GM23338 (cell line): ENCODE measurements at regions not wholly inside any gene's neighbourhood (a gene's known extent, or its start where the extent isn't known, plus 50 kb on each side); places are given as distances from the start of the nearest gene placed in this dataset.

Experiments used
- ATAC-seq: fragments of 200-7000 bp; cut with Tn5 transposase; 3 replicates; pipeline ENCODE4 v1.9.1; 2020
- DNase-seq: peaks from one replicate; pipeline ENCODE4 v3.0.0-alpha.2; 2015; ENCODE audit warnings: low spot score
- H2AFZ ChIP-seq: fragments of 200-600 bp; sonication (generic); 2 replicates; pipeline ENCODE4 v1.8.0; 2016; ENCODE audit warnings: antibody characterized with exemption, mild to moderate bottlenecking, moderate library complexity
- H3F3A ChIP-seq: fragments of 200-600 bp; sonication (generic); replicated peaks from 2 replicates; pipeline ENCODE4 v1.8.0; 2017; ENCODE audit warnings: antibody characterized with exemption, mixed run types, low read depth
- H3K27ac ChIP-seq: fragments of 200-600 bp; sonication (generic); 2 replicates; pipeline ENCODE4 v1.6.1; 2016; ENCODE audit warnings: low read depth
- H3K27me3 ChIP-seq: fragments of 200-600 bp; sonication (generic); 2 replicates; pipeline ENCODE4 v1.8.0; 2016; ENCODE audit warnings: mild to moderate bottlenecking, mixed run types, moderate library complexity; ENCODE audit not compliant: insufficient read depth
- H3K36me3 ChIP-seq: fragments of 200-600 bp; sonication (generic); 2 replicates; pipeline ENCODE4 v1.8.0; 2016; ENCODE audit warnings: mild to moderate bottlenecking; ENCODE audit not compliant: insufficient read depth
- H3K4me1 ChIP-seq: fragments of 200-600 bp; sonication (generic); 2 replicates; pipeline ENCODE4 v1.8.0; 2016; ENCODE audit warnings: mild to moderate bottlenecking, moderate library complexity; ENCODE audit not compliant: insufficient read depth
- H3K4me2 ChIP-seq: fragments of 200-600 bp; sonication (generic); 2 replicates; pipeline ENCODE4 v1.7.1; 2017; ENCODE audit warnings: mixed run types
- H3K4me3 ChIP-seq: fragments of 200-600 bp; sonication (generic); 2 replicates; pipeline ENCODE4 v1.6.1; 2016; ENCODE audit warnings: mixed run types
- H3K79me2 ChIP-seq: fragments of 200-600 bp; sonication (generic); replicated peaks from 2 replicates; pipeline ENCODE4 v1.8.0; 2017; ENCODE audit warnings: mild to moderate bottlenecking; ENCODE audit not compliant: insufficient read depth
- H3K9me2 ChIP-seq: fragments of 200-600 bp; sonication (generic); 2 replicates; pipeline ENCODE4 v1.8.0; 2017; ENCODE audit not compliant: insufficient read depth
- H4K20me1 ChIP-seq: fragments of 200-600 bp; sonication (generic); replicated peaks from 2 replicates; pipeline ENCODE4 v1.8.0; 2017; ENCODE audit warnings: mild to moderate bottlenecking; ENCODE audit not compliant: insufficient read depth
- H3K27ac Mint-ChIP-seq: 2 replicates; pipeline ENCODE4 v1.8.0; 2020; ENCODE audit warnings: inconsistent platforms, mild to moderate bottlenecking, moderate library complexity, mixed read lengths
- H3K27me3 Mint-ChIP-seq: 3 replicates; pipeline ENCODE4 v1.8.0; 2022; ENCODE audit warnings: low read depth, mild to moderate bottlenecking, moderate library complexity, mixed read lengths, inconsistent platforms; ENCODE audit not compliant: insufficient read depth, poor library complexity
- H3K36me3 Mint-ChIP-seq: 3 replicates; pipeline ENCODE4 v1.8.0; 2021; ENCODE audit warnings: low read depth, mild to moderate bottlenecking, inconsistent platforms, moderate library complexity, mixed read lengths
- H3K4me1 Mint-ChIP-seq: 3 replicates; pipeline ENCODE4 v1.8.0; 2020; ENCODE audit warnings: mild to moderate bottlenecking, inconsistent platforms, mixed read lengths
- H3K4me3 Mint-ChIP-seq: 3 replicates; pipeline ENCODE4 v1.8.0; 2021; ENCODE audit warnings: moderate library complexity, mild to moderate bottlenecking, inconsistent platforms, mixed read lengths
- H3K9me3 Mint-ChIP-seq: 3 replicates; pipeline ENCODE4 v1.8.0; 2020; ENCODE audit warnings: moderate library complexity, mild to moderate bottlenecking, inconsistent platforms, mixed read lengths
- EZH2 ChIP-seq: fragments of 200-600 bp; sonication (generic); IDR thresholded peaks from one replicate; pipeline ENCODE4 v1.8.0; 2017; ENCODE audit warnings: antibody characterized with exemption, mild to moderate bottlenecking, low read depth; ENCODE audit not compliant: unreplicated experiment
- JUNB ChIP-seq: IDR thresholded peaks from one replicate; pipeline ENCODE4 v1.6.1; 2016; ENCODE audit warnings: antibody characterized with exemption; ENCODE audit not compliant: unreplicated experiment
- POLR2AphosphoS5 ChIP-seq: IDR thresholded peaks from 2 replicates; pipeline ENCODE4 v1.6.1; 2016; ENCODE audit warnings: antibody characterized with exemption, low read depth
- ZNF114 ChIP-seq: fragments of 250-450 bp; sonication (Bioruptor Pico); IDR thresholded peaks from 2 replicates; pipeline ENCODE4 v1.5.0; 2020; ENCODE audit warnings: mild to moderate bottlenecking, moderate library complexity
- ZNF331 ChIP-seq: fragments of 250-450 bp; sonication (Bioruptor Pico); IDR thresholded peaks from 2 replicates; pipeline ENCODE4 v1.5.0; 2020; ENCODE audit warnings: low read depth, mild to moderate bottlenecking, moderate library complexity
- TF ChIP-seq, protein P1 (sequence below), 2 experiments: fragments of 200-600 bp in 1 of 2; sonication (generic) in 1 of 2; conservative IDR thresholded peaks; 2 replicates each; pipeline versions ENCODE4 v1.5.1 to v1.6.1; 2016 to 2017; ENCODE audit warnings: antibody characterized with exemption in 2 of 2, low read depth in 2 of 2, mild to moderate bottlenecking in 2 of 2, moderate library complexity in 1 of 2
- TF ChIP-seq, protein P2 (sequence below): IDR thresholded peaks from one replicate; pipeline ENCODE4 v1.6.1; 2018; ENCODE audit warnings: antibody characterized with exemption; ENCODE audit not compliant: unreplicated experiment
- TF ChIP-seq, protein P3 (sequence below): fragments of 250-450 bp; sonication (Bioruptor Pico); IDR thresholded peaks from 2 replicates; pipeline ENCODE4 v1.5.0; 2020; ENCODE audit warnings: mild to moderate bottlenecking, moderate library complexity

DNA sequence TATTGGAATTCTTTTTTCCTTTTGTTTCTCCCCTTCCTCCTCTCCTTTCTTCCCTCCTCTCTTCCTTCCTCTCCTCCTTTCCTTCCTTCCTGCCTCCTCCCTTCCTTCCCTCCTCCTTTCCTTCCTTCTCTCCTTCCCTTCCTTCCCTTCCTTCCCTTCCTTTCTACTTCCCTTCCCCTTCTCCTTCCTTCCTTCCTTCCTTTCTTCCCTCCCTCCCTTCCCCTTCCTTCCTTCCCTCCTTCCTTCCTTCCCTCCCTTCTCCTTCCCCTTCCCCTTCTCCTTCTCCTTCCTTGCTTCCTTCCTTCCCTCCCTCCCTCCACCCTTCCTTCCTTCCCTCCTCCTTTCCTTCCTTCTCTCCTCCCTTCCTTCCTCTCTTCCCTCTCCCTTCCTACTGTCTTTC is 431.0 kb upstream of the MEIS1 start:
- H4K20me1 ChIP-seq, result no peaks in the 10 kb centered on the region
- no peaks in the 10 kb centered on the region for H3K4me1 ChIP-seq
- Mint-ChIP-seq H3K4me3 (no peak overlapping the region), H3K9me3 (no peaks in the 10 kb centered on the region), H3K36me3 (no peaks in the 10 kb centered on the region), H3K27me3 (no peaks in the 10 kb centered on the region), H3K27ac (no peak overlapping the region), H3K4me1 (no peaks in the 10 kb centered on the region)
- H2AFZ ChIP-seq, result no peak overlapping the region
- ATAC-seq (no peak), DNase-seq (no peak)
- H3K9me2 ChIP-seq, result 0 out of 2 replicates have a peak, but pooled peaks cover 4% of the 10 kb centered on the region
- H3K4me2 ChIP-seq, result no peak overlapping the region
- no peaks in the 10 kb centered on the region for H3K36me3 ChIP-seq
- no peak overlapping the region for H3K27ac ChIP-seq
- TF ChIP-seq EZH2 (no peak), ZNF331 (CRISPR knock-in tag) (no peak), ZNF114 (CRISPR knock-in tag) (no peak), JUNB (no peak), POLR2AphosphoS5 (no peak)
- TF ChIP-seq, protein P1, sequence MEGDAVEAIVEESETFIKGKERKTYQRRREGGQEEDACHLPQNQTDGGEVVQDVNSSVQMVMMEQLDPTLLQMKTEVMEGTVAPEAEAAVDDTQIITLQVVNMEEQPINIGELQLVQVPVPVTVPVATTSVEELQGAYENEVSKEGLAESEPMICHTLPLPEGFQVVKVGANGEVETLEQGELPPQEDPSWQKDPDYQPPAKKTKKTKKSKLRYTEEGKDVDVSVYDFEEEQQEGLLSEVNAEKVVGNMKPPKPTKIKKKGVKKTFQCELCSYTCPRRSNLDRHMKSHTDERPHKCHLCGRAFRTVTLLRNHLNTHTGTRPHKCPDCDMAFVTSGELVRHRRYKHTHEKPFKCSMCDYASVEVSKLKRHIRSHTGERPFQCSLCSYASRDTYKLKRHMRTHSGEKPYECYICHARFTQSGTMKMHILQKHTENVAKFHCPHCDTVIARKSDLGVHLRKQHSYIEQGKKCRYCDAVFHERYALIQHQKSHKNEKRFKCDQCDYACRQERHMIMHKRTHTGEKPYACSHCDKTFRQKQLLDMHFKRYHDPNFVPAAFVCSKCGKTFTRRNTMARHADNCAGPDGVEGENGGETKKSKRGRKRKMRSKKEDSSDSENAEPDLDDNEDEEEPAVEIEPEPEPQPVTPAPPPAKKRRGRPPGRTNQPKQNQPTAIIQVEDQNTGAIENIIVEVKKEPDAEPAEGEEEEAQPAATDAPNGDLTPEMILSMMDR (conservative IDR thresholded peaks at IDR 0.05; ENCODE audit: low read depth in 2 of 2), result no peak
- TF ChIP-seq, protein P2, sequence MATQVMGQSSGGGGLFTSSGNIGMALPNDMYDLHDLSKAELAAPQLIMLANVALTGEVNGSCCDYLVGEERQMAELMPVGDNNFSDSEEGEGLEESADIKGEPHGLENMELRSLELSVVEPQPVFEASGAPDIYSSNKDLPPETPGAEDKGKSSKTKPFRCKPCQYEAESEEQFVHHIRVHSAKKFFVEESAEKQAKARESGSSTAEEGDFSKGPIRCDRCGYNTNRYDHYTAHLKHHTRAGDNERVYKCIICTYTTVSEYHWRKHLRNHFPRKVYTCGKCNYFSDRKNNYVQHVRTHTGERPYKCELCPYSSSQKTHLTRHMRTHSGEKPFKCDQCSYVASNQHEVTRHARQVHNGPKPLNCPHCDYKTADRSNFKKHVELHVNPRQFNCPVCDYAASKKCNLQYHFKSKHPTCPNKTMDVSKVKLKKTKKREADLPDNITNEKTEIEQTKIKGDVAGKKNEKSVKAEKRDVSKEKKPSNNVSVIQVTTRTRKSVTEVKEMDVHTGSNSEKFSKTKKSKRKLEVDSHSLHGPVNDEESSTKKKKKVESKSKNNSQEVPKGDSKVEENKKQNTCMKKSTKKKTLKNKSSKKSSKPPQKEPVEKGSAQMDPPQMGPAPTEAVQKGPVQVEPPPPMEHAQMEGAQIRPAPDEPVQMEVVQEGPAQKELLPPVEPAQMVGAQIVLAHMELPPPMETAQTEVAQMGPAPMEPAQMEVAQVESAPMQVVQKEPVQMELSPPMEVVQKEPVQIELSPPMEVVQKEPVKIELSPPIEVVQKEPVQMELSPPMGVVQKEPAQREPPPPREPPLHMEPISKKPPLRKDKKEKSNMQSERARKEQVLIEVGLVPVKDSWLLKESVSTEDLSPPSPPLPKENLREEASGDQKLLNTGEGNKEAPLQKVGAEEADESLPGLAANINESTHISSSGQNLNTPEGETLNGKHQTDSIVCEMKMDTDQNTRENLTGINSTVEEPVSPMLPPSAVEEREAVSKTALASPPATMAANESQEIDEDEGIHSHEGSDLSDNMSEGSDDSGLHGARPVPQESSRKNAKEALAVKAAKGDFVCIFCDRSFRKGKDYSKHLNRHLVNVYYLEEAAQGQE, result no peak
- TF ChIP-seq, protein P3, sequence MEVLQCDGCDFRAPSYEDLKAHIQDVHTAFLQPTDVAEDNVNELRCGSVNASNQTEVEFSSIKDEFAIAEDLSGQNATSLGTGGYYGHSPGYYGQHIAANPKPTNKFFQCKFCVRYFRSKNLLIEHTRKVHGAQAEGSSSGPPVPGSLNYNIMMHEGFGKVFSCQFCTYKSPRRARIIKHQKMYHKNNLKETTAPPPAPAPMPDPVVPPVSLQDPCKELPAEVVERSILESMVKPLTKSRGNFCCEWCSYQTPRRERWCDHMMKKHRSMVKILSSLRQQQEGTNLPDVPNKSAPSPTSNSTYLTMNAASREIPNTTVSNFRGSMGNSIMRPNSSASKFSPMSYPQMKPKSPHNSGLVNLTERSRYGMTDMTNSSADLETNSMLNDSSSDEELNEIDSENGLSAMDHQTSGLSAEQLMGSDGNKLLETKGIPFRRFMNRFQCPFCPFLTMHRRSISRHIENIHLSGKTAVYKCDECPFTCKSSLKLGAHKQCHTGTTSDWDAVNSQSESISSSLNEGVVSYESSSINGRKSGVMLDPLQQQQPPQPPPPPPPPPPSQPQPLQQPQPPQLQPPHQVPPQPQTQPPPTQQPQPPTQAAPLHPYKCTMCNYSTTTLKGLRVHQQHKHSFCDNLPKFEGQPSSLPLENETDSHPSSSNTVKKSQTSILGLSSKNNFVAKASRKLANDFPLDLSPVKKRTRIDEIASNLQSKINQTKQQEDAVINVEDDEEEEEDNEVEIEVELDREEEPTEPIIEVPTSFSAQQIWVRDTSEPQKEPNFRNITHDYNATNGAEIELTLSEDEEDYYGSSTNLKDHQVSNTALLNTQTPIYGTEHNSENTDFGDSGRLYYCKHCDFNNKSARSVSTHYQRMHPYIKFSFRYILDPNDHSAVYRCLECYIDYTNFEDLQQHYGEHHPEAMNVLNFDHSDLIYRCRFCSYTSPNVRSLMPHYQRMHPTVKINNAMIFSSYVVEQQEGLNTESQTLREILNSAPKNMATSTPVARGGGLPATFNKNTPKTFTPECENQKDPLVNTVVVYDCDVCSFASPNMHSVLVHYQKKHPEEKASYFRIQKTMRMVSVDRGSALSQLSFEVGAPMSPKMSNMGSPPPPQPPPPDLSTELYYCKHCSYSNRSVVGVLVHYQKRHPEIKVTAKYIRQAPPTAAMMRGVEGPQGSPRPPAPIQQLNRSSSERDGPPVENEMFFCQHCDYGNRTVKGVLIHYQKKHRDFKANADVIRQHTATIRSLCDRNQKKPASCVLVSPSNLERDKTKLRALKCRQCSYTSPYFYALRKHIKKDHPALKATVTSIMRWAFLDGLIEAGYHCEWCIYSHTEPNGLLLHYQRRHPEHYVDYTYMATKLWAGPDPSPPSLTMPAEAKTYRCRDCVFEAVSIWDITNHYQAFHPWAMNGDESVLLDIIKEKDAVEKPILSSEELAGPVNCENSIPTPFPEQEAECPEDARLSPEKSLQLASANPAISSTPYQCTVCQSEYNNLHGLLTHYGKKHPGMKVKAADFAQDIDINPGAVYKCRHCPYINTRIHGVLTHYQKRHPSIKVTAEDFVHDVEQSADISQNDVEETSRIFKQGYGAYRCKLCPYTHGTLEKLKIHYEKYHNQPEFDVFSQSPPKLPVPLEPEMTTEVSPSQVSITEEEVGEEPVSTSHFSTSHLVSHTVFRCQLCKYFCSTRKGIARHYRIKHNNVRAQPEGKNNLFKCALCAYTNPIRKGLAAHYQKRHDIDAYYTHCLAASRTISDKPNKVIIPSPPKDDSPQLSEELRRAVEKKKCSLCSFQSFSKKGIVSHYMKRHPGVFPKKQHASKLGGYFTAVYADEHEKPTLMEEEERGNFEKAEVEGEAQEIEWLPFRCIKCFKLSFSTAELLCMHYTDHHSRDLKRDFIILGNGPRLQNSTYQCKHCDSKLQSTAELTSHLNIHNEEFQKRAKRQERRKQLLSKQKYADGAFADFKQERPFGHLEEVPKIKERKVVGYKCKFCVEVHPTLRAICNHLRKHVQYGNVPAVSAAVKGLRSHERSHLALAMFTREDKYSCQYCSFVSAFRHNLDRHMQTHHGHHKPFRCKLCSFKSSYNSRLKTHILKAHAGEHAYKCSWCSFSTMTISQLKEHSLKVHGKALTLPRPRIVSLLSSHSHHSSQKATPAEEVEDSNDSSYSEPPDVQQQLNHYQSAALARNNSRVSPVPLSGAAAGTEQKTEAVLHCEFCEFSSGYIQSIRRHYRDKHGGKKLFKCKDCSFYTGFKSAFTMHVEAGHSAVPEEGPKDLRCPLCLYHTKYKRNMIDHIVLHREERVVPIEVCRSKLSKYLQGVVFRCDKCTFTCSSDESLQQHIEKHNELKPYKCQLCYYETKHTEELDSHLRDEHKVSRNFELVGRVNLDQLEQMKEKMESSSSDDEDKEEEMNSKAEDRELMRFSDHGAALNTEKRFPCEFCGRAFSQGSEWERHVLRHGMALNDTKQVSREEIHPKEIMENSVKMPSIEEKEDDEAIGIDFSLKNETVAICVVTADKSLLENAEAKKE (CRISPR knock-in tag), result no peak
- H3K4me3 ChIP-seq, result no peak overlapping the region
- H3K79me2 ChIP-seq, result no peaks in the 10 kb centered on the region
- H3K27me3 ChIP-seq, result no peaks in the 10 kb centered on the region
- H3F3A ChIP-seq, result no peaks in the 10 kb centered on the region
